ENCODE measurements at regions not wholly inside any gene's neighbourhood (a gene's known extent, or its start where the extent isn't known, plus 50 kb on each side); places are given as distances from the start of the nearest gene placed in this dataset.

GRCh38 chr5:143923634-143924266 lies 111.8 kb downstream of the HMHB1 start:
- TF ChIP-seq POLR2A (IDR thresholded peaks at IDR 0.05) (no peak), CTCF (IDR thresholded peaks at IDR 0.05 in 4 of 5, conservative IDR thresholded peaks at IDR 0.05 in 1 of 5) (no peak)
